Peyer's patch (tissue), 4 donors: ENCODE measurements at regions not wholly inside any gene's neighbourhood (a gene's known extent, or its start where the extent isn't known, plus 50 kb on each side); places are given as distances from the start of the nearest gene placed in this dataset.

Experiments used
- CTCF ChIP-seq, 6 experiments: fragments of 450-650 bp in 4 of 6; fragments of 200-600 bp in 2 of 6; sonication (generic) in 1 of 6; IDR thresholded peaks; one replicate each; pipeline ENCODE4 v1.5.1; 2017 to 2019; ENCODE audit warnings: antibody characterized with exemption in 6 of 6, mild to moderate bottlenecking in 3 of 6, moderate library complexity in 1 of 6
- POLR2A ChIP-seq, 2 donors: fragments of 450-650 bp; IDR thresholded peaks; one replicate each; pipeline ENCODE4 v1.5.1; 2017; ENCODE audit warnings: antibody characterized with exemption in 2 of 2, mild to moderate bottlenecking in 2 of 2, moderate library complexity in 2 of 2

GRCh38 chr1:87933171-87933570, 604.5 kb downstream of the LMO4 start:
- TF ChIP-seq CTCF (IDR thresholded peaks at IDR 0.05) (no peak), POLR2A (IDR thresholded peaks at IDR 0.05) (no peak)
